Hepatocyte (in vitro differentiated cells): ENCODE measurements at regions not wholly inside any gene's neighbourhood (a gene's known extent, or its start where the extent isn't known, plus 50 kb on each side); places are given as distances from the start of the nearest gene placed in this dataset.

ENCODE experiments used
- CTCF ChIP-seq: fragments of 200-600 bp; sonication (generic); IDR thresholded peaks from 2 replicates; pipeline ENCODE4 v1.5.1; 2016; ENCODE audit warnings: antibody characterized with exemption, mild to moderate bottlenecking; ENCODE audit not compliant: poor library complexity
- EZH2phosphoT487 ChIP-seq: fragments of 200-600 bp; sonication (generic); IDR thresholded peaks from one replicate; pipeline ENCODE4 v1.6.1; 2018; ENCODE audit warnings: antibody characterized with exemption, mild to moderate bottlenecking, low read depth, moderate library complexity; ENCODE audit not compliant: unreplicated experiment, severe bottlenecking

DNA sequence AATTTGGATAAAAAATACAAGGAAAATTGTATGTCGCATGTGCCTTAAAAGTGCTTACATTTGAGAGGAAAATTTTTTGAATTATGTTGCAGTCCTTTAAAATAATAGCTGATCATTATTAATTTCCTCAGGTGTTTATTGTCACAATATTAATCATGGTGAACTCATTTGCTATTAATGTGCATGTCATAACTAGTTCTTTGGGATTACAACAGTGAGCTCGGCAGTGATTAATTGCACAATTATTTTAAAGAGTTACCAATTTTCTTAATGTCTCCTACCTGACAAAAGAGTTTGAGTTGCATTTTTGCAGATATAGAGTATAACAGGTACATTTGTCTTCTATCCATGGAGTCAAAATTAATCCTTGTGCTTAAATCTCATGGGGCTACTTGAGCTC, 854.3 kb downstream of the BRINP3 start:
- TF ChIP-seq CTCF (no peak), EZH2phosphoT487 (no peak)
